Ishikawa (cell line): ENCODE measurements at regions not wholly inside any gene's neighbourhood (a gene's known extent, or its start where the extent isn't known, plus 50 kb on each side); places are given as distances from the start of the nearest gene placed in this dataset.

ENCODE experiments used
- CEBPB ChIP-seq: IDR thresholded peaks from 2 replicates; pipeline ENCODE4 v1.6.1; 2012
- CREB1 ChIP-seq: IDR thresholded peaks from 2 replicates; pipeline ENCODE4 v1.6.1; 2012; ENCODE audit warnings: low read depth
- EP300 ChIP-seq: IDR thresholded peaks from 2 replicates; pipeline ENCODE4 v1.6.1; 2012; ENCODE audit warnings: borderline replicate concordance
- FOXM1 ChIP-seq: IDR thresholded peaks from 2 replicates; pipeline ENCODE4 v1.6.1; 2012; ENCODE audit warnings: low read depth, borderline replicate concordance
- NFIC ChIP-seq: IDR thresholded peaks from 2 replicates; pipeline ENCODE4 v1.6.1; 2012
- RAD21 ChIP-seq: IDR thresholded peaks from 2 replicates; pipeline ENCODE4 v1.6.1; 2012; ENCODE audit warnings: low read depth
- TAF1 ChIP-seq: IDR thresholded peaks from 2 replicates; pipeline ENCODE4 v1.6.1; 2012; ENCODE audit warnings: low read depth, mild to moderate bottlenecking
- TCF12 ChIP-seq: IDR thresholded peaks from 2 replicates; pipeline ENCODE4 v1.6.1; 2012; ENCODE audit warnings: low read depth
- TEAD4 ChIP-seq: IDR thresholded peaks from 2 replicates; pipeline ENCODE4 v1.6.1; 2012
- YY1 ChIP-seq: IDR thresholded peaks from 2 replicates; pipeline ENCODE4 v1.6.1; 2012; ENCODE audit warnings: low read depth
- ZBTB7A ChIP-seq: IDR thresholded peaks from 2 replicates; pipeline ENCODE4 v1.6.1; 2012; ENCODE audit warnings: low read depth
- TF ChIP-seq, protein P1 (sequence below): IDR thresholded peaks from 2 replicates; pipeline ENCODE4 v1.6.1; 2012
- TF ChIP-seq, protein P2 (sequence below): IDR thresholded peaks from 2 replicates; pipeline ENCODE4 v1.6.1; 2012; ENCODE audit warnings: low read depth, mild to moderate bottlenecking

DNA sequence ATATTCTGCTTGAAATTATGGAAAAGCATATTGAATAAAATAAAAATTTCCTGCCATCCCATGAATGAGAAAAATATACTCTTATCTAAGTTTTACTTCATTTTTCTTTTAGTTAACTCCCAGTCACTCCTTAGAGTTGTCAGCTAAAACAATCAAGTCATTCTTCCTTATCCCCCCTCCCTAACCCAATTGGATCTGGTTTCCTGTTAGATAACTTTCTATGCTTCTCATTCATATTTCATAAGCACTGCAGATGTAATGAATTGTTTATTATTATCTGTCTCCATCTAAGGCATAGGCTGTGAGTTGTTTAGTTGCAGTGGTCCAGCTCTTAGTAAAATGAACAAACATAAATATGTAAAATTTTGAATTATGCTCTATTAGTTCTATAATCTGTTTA lies 244.0 kb upstream of the GCFC2 start:
- TF ChIP-seq ZBTB7A (no peak), EP300 (no peak), YY1 (no peak), CEBPB (no peak), NFIC (no peak), FOXM1 (no peak), RAD21 (no peak), CREB1 (no peak), TAF1 (no peak), TEAD4 (no peak), TCF12 (no peak)
- TF ChIP-seq, protein P1, sequence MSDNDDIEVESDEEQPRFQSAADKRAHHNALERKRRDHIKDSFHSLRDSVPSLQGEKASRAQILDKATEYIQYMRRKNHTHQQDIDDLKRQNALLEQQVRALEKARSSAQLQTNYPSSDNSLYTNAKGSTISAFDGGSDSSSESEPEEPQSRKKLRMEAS = no peak
- TF ChIP-seq, protein P2, sequence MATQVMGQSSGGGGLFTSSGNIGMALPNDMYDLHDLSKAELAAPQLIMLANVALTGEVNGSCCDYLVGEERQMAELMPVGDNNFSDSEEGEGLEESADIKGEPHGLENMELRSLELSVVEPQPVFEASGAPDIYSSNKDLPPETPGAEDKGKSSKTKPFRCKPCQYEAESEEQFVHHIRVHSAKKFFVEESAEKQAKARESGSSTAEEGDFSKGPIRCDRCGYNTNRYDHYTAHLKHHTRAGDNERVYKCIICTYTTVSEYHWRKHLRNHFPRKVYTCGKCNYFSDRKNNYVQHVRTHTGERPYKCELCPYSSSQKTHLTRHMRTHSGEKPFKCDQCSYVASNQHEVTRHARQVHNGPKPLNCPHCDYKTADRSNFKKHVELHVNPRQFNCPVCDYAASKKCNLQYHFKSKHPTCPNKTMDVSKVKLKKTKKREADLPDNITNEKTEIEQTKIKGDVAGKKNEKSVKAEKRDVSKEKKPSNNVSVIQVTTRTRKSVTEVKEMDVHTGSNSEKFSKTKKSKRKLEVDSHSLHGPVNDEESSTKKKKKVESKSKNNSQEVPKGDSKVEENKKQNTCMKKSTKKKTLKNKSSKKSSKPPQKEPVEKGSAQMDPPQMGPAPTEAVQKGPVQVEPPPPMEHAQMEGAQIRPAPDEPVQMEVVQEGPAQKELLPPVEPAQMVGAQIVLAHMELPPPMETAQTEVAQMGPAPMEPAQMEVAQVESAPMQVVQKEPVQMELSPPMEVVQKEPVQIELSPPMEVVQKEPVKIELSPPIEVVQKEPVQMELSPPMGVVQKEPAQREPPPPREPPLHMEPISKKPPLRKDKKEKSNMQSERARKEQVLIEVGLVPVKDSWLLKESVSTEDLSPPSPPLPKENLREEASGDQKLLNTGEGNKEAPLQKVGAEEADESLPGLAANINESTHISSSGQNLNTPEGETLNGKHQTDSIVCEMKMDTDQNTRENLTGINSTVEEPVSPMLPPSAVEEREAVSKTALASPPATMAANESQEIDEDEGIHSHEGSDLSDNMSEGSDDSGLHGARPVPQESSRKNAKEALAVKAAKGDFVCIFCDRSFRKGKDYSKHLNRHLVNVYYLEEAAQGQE = no peak
